B cell (primary cell): ENCODE measurements at regions not wholly inside any gene's neighbourhood (a gene's known extent, or its start where the extent isn't known, plus 50 kb on each side); places are given as distances from the start of the nearest gene placed in this dataset.

ENCODE experiments used
- ATAC-seq: fragments of 200-7000 bp; cut with Tn5 transposase; one replicate; pipeline ENCODE4 v1.10.0; 2021; ENCODE audit warnings: low read depth, mild to moderate bottlenecking, moderate number of reproducible peaks, moderate library complexity
- CTCF ChIA-PET: fragments of 350-600 bp; sonication (Branson Sonifier 250); formaldehyde crosslinking; loops from one replicate; lab custom pipeline; 2021; ENCODE audit warnings: antibody characterized with exemption, inconsistent platforms; lab: Charles Lee
- POLR2A ChIA-PET: fragments of 350-600 bp; sonication (Branson Sonifier 250); formaldehyde crosslinking; loops from one replicate; lab custom pipeline; 2021; ENCODE audit warnings: antibody characterized with exemption; lab: Charles Lee
- DNase-seq: peaks from one replicate; pipeline ENCODE4 v3.0.0; 2013
- H2AFZ ChIP-seq: 2 replicates; pipeline ENCODE4 v1.6.1; 2012; ENCODE audit warnings: mild to moderate bottlenecking, low read depth, low read length; ENCODE audit not compliant: insufficient read depth, poor library complexity, severe bottlenecking
- H3K27ac ChIP-seq, 2 donors: 1 replicate in 1 of 2; 2 replicates in 1 of 2; pipeline ENCODE4 v1.5.1; 2012 to 2013; ENCODE audit warnings: low read length in 2 of 2, mild to moderate bottlenecking in 2 of 2, moderate library complexity in 1 of 2
- H3K27me3 ChIP-seq, 4 experiments: fragments of 200-600 bp in 1 of 4; sonication (generic) in 1 of 4; replicated peaks in 1 of 4; 1 replicate in 2 of 4; 2 replicates in 2 of 4; pipeline versions ENCODE4 v1.6.1 to v1.7.0; 2013 to 2016; ENCODE audit warnings: low read length in 3 of 4, mild to moderate bottlenecking in 2 of 4, mixed read lengths in 1 of 4, moderate library complexity in 1 of 4; ENCODE audit not compliant: insufficient read depth in 4 of 4, control insufficient read depth in 3 of 4; ENCODE audit errors: control extremely low read depth in 1 of 4
- H3K36me3 ChIP-seq, 2 experiments: replicated peaks in 1 of 2; 1 replicate in 1 of 2; 2 replicates in 1 of 2; pipeline versions ENCODE4 v1.6.1 to v1.7.1; 2013; ENCODE audit warnings: low read length in 1 of 2; ENCODE audit not compliant: insufficient read depth in 2 of 2, control insufficient read depth in 1 of 2; ENCODE audit errors: control extremely low read depth in 1 of 2, extremely low read depth in 1 of 2
- H3K4me1 ChIP-seq, 2 donors: fragments of 200-600 bp in 1 of 2; sonication (generic) in 1 of 2; 1 replicate in 1 of 2; 2 replicates in 1 of 2; pipeline versions ENCODE4 v1.5.1 to v1.6.1; 2013 to 2017; ENCODE audit warnings: low read length in 2 of 2; ENCODE audit not compliant: control insufficient read depth in 2 of 2, insufficient read depth in 2 of 2
- H3K4me2 ChIP-seq: replicated peaks from 2 replicates; pipeline ENCODE3; 2012; ENCODE audit warnings: mild to moderate bottlenecking, low read depth, low read length; ENCODE audit not compliant: poor library complexity, severe bottlenecking
- H3K4me3 ChIP-seq, 5 experiments: fragments of 200-600 bp in 1 of 5; sonication (generic) in 1 of 5; 1 replicate in 3 of 5; 2 replicates in 2 of 5; pipeline versions ENCODE4 v1.5.1 to v1.7.0; 2011 to 2016; ENCODE audit warnings: low read length in 4 of 5, mild to moderate bottlenecking in 4 of 5, low read depth in 2 of 5, control low read depth in 1 of 5, moderate library complexity in 1 of 5; ENCODE audit not compliant: insufficient read depth in 1 of 5; ENCODE audit errors: control extremely low read depth in 1 of 5, extremely low read depth in 1 of 5
- H3K79me2 ChIP-seq: fragments of 200-600 bp; sonication (generic); one replicate; pipeline ENCODE4 v1.6.0; 2016; ENCODE audit warnings: low read length; ENCODE audit not compliant: control insufficient read depth, insufficient read depth
- H3K9ac ChIP-seq: fragments of 200-600 bp; sonication (generic); 2 replicates; pipeline ENCODE4 v1.6.1; 2017; ENCODE audit warnings: mild to moderate bottlenecking, low read length, moderate library complexity
- H3K9me3 ChIP-seq, 3 donors: one replicate each; pipeline versions ENCODE4 v1.6.1 to v1.7.1; 2013; ENCODE audit warnings: low read length in 2 of 3; ENCODE audit not compliant: control insufficient read depth in 2 of 3, insufficient read depth in 1 of 3; ENCODE audit errors: control extremely low read depth in 1 of 3
- H4K20me1 ChIP-seq: 2 replicates; pipeline ENCODE4 v1.6.0; 2012; ENCODE audit warnings: mild to moderate bottlenecking, low read length; ENCODE audit not compliant: insufficient read depth, control insufficient read depth, poor library complexity, severe bottlenecking
- H3K27ac Mint-ChIP-seq: one replicate; pipeline ENCODE4 v1.8.0; 2021; ENCODE audit warnings: mixed read lengths
- H3K27me3 Mint-ChIP-seq: one replicate; pipeline ENCODE4 v1.8.0; 2021; ENCODE audit warnings: mixed read lengths
- H3K4me1 Mint-ChIP-seq: one replicate; pipeline ENCODE4 v1.8.0; 2021; ENCODE audit warnings: mixed read lengths
- H3K4me3 Mint-ChIP-seq: one replicate; pipeline ENCODE4 v1.8.0; 2021; ENCODE audit warnings: mixed read lengths
- H3K9me3 Mint-ChIP-seq: one replicate; pipeline ENCODE4 v1.8.0; 2022; ENCODE audit warnings: mixed read lengths; ENCODE audit not compliant: insufficient read depth
- EZH2 ChIP-seq: IDR thresholded peaks from 2 replicates; pipeline ENCODE4 v1.6.1; 2012; ENCODE audit warnings: borderline replicate concordance, low read depth, mild to moderate bottlenecking, moderate library complexity, low read length; ENCODE audit not compliant: insufficient read depth, poor library complexity, severe bottlenecking
- WGBS: methylation state at CpG from one replicate; pipeline ENCODE4 v1.1.5; 2013; ENCODE audit warnings: missing lambda C conversion rate; ENCODE audit not compliant: insufficient coverage; 5-methylcytosine and 5-hydroxymethylcytosine counted together
- intact Hi-C: fragments of 100-400 bp; cut with micrococcal nuclease; formaldehyde crosslinking; loops from one replicate; pipeline ENCODE4 v1.10.0; 2022
- TF ChIP-seq, protein P1 (sequence below): fragments of 200-600 bp; IDR thresholded peaks from one replicate; pipeline ENCODE4 v1.8.0; 2022; ENCODE audit warnings: antibody characterized with exemption, mild to moderate bottlenecking

DNA sequence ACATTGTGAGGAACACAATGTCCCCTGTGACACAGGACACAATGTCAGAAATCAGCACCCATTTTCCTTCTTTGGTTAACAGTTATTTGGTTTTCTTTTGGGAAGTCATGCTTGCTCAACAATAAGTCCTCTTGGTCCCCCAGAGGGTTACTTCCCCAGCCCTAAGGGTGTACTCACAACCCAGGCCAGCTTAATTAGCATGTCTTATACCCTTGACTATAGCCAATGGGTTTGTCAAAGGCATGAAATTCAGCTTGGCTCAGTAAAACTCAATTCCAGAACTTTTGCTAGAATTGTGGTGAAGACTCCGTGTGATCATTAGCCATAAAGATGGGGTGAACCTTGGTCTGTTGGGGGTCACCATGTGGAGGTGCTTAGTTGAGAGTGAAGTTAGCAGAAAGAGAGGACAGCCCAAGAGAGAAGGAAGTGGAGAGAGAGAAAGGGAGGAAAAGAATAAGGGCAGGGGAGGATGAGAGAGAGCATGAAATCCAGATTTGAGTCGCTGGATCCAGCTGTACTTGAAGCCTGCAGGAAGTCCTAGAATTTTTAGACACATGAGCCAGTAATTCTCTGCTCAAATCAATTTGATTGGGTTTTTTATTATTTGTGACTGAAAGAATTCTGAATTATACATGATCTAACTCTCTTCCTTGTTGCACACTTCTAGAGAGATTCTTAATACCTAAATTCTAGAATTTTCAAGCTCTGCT is 321.3 kb upstream of the JAG1 start:
- no peaks in the 10 kb centered on the region for H3K27me3 Mint-ChIP-seq

DNA sequence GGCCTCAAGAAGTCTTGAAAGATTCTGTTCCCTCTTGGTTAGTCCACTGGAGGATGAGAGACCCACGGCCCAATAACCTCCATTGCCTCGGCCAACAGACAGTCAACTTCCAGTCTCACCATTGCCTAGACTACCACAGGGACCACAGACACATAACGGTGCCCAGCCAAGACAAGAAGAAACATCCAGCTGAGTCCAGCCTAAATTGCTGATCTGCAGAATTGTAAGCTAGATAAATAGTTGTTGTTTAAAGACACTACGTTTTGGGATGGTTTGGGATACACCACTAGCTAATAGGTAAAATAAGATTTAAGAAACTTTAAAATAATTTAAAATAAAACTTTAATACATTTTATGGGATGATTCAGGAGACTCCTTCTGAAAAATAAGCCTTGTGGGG is 324.7 kb upstream of the JAG1 start:
- Histone ChIP-seq H4K20me1 (no peaks in the 10 kb centered on the region), H3K9me3 (no peaks in the 10 kb centered on the region), H3K4me1 (no peaks in the 10 kb centered on the region), H2AFZ (no peak overlapping the region), H3K4me3 (no peak overlapping the region), H3K27me3 (no peaks in the 10 kb centered on the region), H3K27ac (no peak overlapping the region), H3K4me2 (no peak overlapping the region), H3K36me3 (no peaks in the 10 kb centered on the region), H3K79me2 (no peaks in the 10 kb centered on the region), H3K9ac (no peak overlapping the region)
- ATAC-seq, result no peak
- TF ChIP-seq, protein P1, sequence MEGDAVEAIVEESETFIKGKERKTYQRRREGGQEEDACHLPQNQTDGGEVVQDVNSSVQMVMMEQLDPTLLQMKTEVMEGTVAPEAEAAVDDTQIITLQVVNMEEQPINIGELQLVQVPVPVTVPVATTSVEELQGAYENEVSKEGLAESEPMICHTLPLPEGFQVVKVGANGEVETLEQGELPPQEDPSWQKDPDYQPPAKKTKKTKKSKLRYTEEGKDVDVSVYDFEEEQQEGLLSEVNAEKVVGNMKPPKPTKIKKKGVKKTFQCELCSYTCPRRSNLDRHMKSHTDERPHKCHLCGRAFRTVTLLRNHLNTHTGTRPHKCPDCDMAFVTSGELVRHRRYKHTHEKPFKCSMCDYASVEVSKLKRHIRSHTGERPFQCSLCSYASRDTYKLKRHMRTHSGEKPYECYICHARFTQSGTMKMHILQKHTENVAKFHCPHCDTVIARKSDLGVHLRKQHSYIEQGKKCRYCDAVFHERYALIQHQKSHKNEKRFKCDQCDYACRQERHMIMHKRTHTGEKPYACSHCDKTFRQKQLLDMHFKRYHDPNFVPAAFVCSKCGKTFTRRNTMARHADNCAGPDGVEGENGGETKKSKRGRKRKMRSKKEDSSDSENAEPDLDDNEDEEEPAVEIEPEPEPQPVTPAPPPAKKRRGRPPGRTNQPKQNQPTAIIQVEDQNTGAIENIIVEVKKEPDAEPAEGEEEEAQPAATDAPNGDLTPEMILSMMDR, result no peak
- no peak for TF ChIP-seq EZH2
- H3K27ac Mint-ChIP-seq, result no peak overlapping the region
- DNase-seq, result no peak
- H3K4me1 Mint-ChIP-seq, result no peaks in the 10 kb centered on the region
- no CpG with 5 or more reads among the region's 4 CpGs for WGBS
- H3K27me3 Mint-ChIP-seq, result no peaks in the 10 kb centered on the region
- H3K4me3 Mint-ChIP-seq, result no peak overlapping the region
- H3K9me3 Mint-ChIP-seq, result no peaks in the 10 kb centered on the region
- ChIA-PET POLR2A (no interaction called here), CTCF (no interaction called here)
- intact Hi-C loops, result no loop called here

More for the DNA sequence above, 321.3 kb upstream of the JAG1 start:
- Histone ChIP-seq H3K27me3 (no peaks in the 10 kb centered on the region), H3K79me2 (no peaks in the 10 kb centered on the region), H3K27ac (no peak overlapping the region), H3K4me3 (no peak overlapping the region), H3K4me2 (no peak overlapping the region), H2AFZ (no peak overlapping the region), H3K9ac (no peak overlapping the region), H4K20me1 (no peaks in the 10 kb centered on the region), H3K9me3 (no peaks in the 10 kb centered on the region), H3K4me1 (no peaks in the 10 kb centered on the region), H3K36me3 (no peaks in the 10 kb centered on the region)
- intact Hi-C loops, result no loop called here
- Mint-ChIP-seq H3K9me3 (peaks cover 3% of the 10 kb centered on the region), H3K27ac (no peak overlapping the region), H3K4me1 (no peaks in the 10 kb centered on the region), H3K4me3 (no peak overlapping the region)
- ATAC-seq (no peak), DNase-seq (no peak)
- CTCF ChIA-PET, result no interaction called here
- 94% methylated on average over 2 of the region's 2 CpGs for WGBS
- POLR2A ChIA-PET, result no interaction called here
- TF ChIP-seq, protein P1, result no peak
- TF ChIP-seq EZH2, result no peak
